ENCODE measurements at regions not wholly inside any gene's neighbourhood (a gene's known extent, or its start where the extent isn't known, plus 50 kb on each side); places are given as distances from the start of the nearest gene placed in this dataset.

DNA sequence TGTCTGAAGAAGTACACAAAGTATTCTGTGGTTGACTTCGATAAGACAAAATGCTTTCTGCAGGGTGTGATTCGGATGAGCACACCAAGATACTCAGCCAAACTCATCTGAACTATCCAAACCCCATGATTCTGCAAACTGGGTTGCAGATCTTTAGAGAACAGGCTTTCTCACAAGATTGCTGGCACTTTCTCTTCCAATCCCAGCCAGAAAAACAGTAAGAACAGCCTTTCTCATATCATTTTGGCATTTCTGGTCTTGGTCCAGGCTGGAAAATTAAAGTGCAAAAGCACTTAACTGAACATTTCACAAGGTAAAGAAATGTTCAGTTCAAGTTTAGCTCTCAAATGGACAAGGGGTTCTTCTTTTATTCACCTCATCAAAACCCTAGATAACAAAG is 269.1 kb downstream of the NR2F1-AS1 start:
- Histone ChIP-seq H3K9ac (ENCODE audit: low read length) (no peak overlapping the region), H2AK5ac (ENCODE audit: low read length) (no peak overlapping the region), H3K27me3 (ENCODE audit: insufficient read depth, low read length) (no peaks in the 10 kb centered on the region), H2AFZ (ENCODE audit: insufficient read depth, low read length, poor library complexity) (no peak overlapping the region), H3K14ac (ENCODE audit: low read length) (no peak overlapping the region), H4K12ac (ENCODE audit: low read depth, low read length) (no peak overlapping the region), H2BK5ac (ENCODE audit: low read depth, low read length, poor library complexity) (no peak overlapping the region), H3K9me3 (ENCODE audit: insufficient read depth, low read depth, low read length) (no peaks in the 10 kb centered on the region), H3K36me3 (ENCODE audit: control insufficient read depth in 1 of 2, insufficient read depth in 2 of 2, low read length in 2 of 2) (no peaks in the 10 kb centered on the region), H4K91ac (ENCODE audit: low read depth, low read length) (no peak overlapping the region), H3K23ac (ENCODE audit: low read length) (no peak overlapping the region), H2BK12ac (ENCODE audit: low read length) (no peak overlapping the region), H2BK120ac (ENCODE audit: insufficient read depth, low read length, poor library complexity) (no peak overlapping the region), H3K27ac (ENCODE audit: low read depth, low read length) (no peak overlapping the region), H3K4ac (ENCODE audit: low read depth, low read length) (no peak overlapping the region), H3K4me2 (ENCODE audit: low read length) (no peak overlapping the region), H3K79me1 (ENCODE audit: low read length) (no peaks in the 10 kb centered on the region), H3K18ac (ENCODE audit: low read length) (no peak overlapping the region), H3K4me3 (ENCODE audit: low read depth, low read length) (no peak overlapping the region), H4K8ac (ENCODE audit: low read depth, low read length) (no peak overlapping the region), H3K79me2 (ENCODE audit: control insufficient read depth, insufficient read depth, low read length, poor library complexity) (no peaks in the 10 kb centered on the region), H3K4me1 (ENCODE audit: control insufficient read depth in 1 of 2, insufficient read depth in 2 of 2, low read length in 2 of 2) (no peaks in the 10 kb centered on the region)
- no CpG with 5 or more reads among the region's 2 CpGs for WGBS (ENCODE audit: extremely low coverage, insufficient coverage, insufficient read length)
- DNase-seq, result no peak

DNA sequence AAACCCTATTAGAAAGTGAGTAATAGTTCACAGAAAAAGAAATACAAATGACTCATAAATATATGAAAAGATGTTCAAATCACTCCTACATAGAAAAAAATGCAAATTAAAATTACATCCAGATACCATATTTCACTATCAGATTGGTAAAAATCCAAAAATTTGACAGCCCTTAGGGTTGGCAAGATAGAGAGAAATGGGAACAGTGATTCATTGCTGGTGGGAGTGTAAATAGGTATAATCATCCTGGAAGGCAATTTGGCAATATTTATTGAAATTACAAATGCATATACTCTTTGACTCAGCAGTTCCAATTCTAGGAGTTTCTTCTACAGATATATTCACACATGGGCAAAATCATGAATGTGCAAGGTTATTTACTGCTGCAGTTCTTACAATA is 273.5 kb downstream of the NR2F1-AS1 start:
- no peak overlapping the region for H3K9ac ChIP-seq (ENCODE audit: low read length)
- no peak overlapping the region for H2AFZ ChIP-seq (ENCODE audit: insufficient read depth, low read length, poor library complexity)
- H3K4me1 ChIP-seq (ENCODE audit: control insufficient read depth in 1 of 2, insufficient read depth in 2 of 2, low read length in 2 of 2), result peaks cover 0 to 3% of the 10 kb centered on the region in 2 experiments
- no peak overlapping the region for H2BK12ac ChIP-seq (ENCODE audit: low read length)
- no peaks in the 10 kb centered on the region for H3K79me2 ChIP-seq (ENCODE audit: control insufficient read depth, insufficient read depth, low read length, poor library complexity)
- H3K9me3 ChIP-seq (ENCODE audit: insufficient read depth, low read depth, low read length), result no peaks in the 10 kb centered on the region
- H3K27ac ChIP-seq (ENCODE audit: low read depth, low read length), result no peak overlapping the region
- no peak overlapping the region for H3K14ac ChIP-seq (ENCODE audit: low read length)
- no peak for DNase-seq
- H3K4me2 ChIP-seq (ENCODE audit: low read length), result no peak overlapping the region
- H3K4me3 ChIP-seq (ENCODE audit: low read depth, low read length), result no peak overlapping the region
- no peak overlapping the region for H2BK5ac ChIP-seq (ENCODE audit: low read depth, low read length, poor library complexity)
- no peak overlapping the region for H3K4ac ChIP-seq (ENCODE audit: low read depth, low read length)
- H4K12ac ChIP-seq (ENCODE audit: low read depth, low read length), result no peak overlapping the region
- H2BK120ac ChIP-seq (ENCODE audit: insufficient read depth, low read length, poor library complexity), result no peak overlapping the region
- H4K8ac ChIP-seq (ENCODE audit: low read depth, low read length), result no peak overlapping the region
- no peaks in the 10 kb centered on the region for H3K79me1 ChIP-seq (ENCODE audit: low read length)
- H3K36me3 ChIP-seq (ENCODE audit: control insufficient read depth in 1 of 2, insufficient read depth in 2 of 2, low read length in 2 of 2), result no peaks in the 10 kb centered on the region
- H2AK5ac ChIP-seq (ENCODE audit: low read length), result no peak overlapping the region
- no peak overlapping the region for H3K23ac ChIP-seq (ENCODE audit: low read length)
- no peak overlapping the region for H3K18ac ChIP-seq (ENCODE audit: low read length)
- no peak overlapping the region for H4K91ac ChIP-seq (ENCODE audit: low read depth, low read length)
- H3K27me3 ChIP-seq (ENCODE audit: insufficient read depth, low read length), result no peaks in the 10 kb centered on the region

DNA sequence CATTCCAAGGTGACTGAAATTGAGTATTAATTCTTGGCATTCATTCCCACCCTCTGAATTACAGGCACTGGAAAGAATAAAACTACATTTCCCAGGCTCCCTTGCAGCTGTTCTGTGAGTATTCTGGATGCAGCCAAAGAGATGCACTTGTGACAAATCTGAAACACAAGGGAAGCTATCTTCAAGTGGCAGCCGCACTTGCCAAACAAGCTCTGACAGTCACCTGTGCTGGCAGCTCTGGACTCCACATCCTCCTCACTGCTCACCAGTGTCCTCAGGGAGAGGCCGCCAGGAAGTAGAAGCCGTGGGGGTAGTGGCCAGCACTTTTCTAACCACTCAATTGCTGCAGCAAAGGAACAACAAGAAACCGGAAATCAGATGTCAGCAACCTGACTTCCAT is 275.0 kb downstream of the NR2F1-AS1 start:
- Histone ChIP-seq H4K8ac (ENCODE audit: low read depth, low read length) (no peak overlapping the region), H3K79me2 (ENCODE audit: control insufficient read depth, insufficient read depth, low read length, poor library complexity) (no peaks in the 10 kb centered on the region), H2AFZ (ENCODE audit: insufficient read depth, low read length, poor library complexity) (no peak overlapping the region), H3K4me1 (ENCODE audit: control insufficient read depth in 1 of 2, insufficient read depth in 2 of 2, low read length in 2 of 2) (peaks cover 0 to 3% of the 10 kb centered on the region in 2 experiments), H3K4ac (ENCODE audit: low read depth, low read length) (no peak overlapping the region), H3K23ac (ENCODE audit: low read length) (no peak overlapping the region), H3K18ac (ENCODE audit: low read length) (no peak overlapping the region), H4K91ac (ENCODE audit: low read depth, low read length) (no peak overlapping the region), H3K36me3 (ENCODE audit: control insufficient read depth in 1 of 2, insufficient read depth in 2 of 2, low read length in 2 of 2) (no peaks in the 10 kb centered on the region), H3K9ac (ENCODE audit: low read length) (no peak overlapping the region), H3K27me3 (ENCODE audit: insufficient read depth, low read length) (no peaks in the 10 kb centered on the region), H3K14ac (ENCODE audit: low read length) (no peak overlapping the region), H2BK5ac (ENCODE audit: low read depth, low read length, poor library complexity) (no peak overlapping the region), H3K9me3 (ENCODE audit: insufficient read depth, low read depth, low read length) (no peaks in the 10 kb centered on the region), H3K4me2 (ENCODE audit: low read length) (no peak overlapping the region), H3K4me3 (ENCODE audit: low read depth, low read length) (no peak overlapping the region), H2BK120ac (ENCODE audit: insufficient read depth, low read length, poor library complexity) (no peak overlapping the region), H3K79me1 (ENCODE audit: low read length) (no peaks in the 10 kb centered on the region), H2AK5ac (ENCODE audit: low read length) (no peak overlapping the region), H3K27ac (ENCODE audit: low read depth, low read length) (no peak overlapping the region), H4K12ac (ENCODE audit: low read depth, low read length) (no peak overlapping the region), H2BK12ac (ENCODE audit: low read length) (no peak overlapping the region)
- WGBS (ENCODE audit: extremely low coverage, insufficient coverage, insufficient read length), result no CpG with 5 or more reads among the region's 4 CpGs
- no peak for DNase-seq

- no peak overlapping the region for H3K18ac ChIP-seq (ENCODE audit: low read length)
- no peaks in the 10 kb centered on the region for H3K27me3 ChIP-seq (ENCODE audit: insufficient read depth, low read length)
- no peak overlapping the region for H2BK5ac ChIP-seq (ENCODE audit: low read depth, low read length, poor library complexity)
- no peak overlapping the region for H3K14ac ChIP-seq (ENCODE audit: low read length)
- WGBS (ENCODE audit: extremely low coverage, insufficient coverage, insufficient read length), result no CpG with 5 or more reads among the region's 3 CpGs
- no peak overlapping the region for H3K27ac ChIP-seq (ENCODE audit: low read depth, low read length)
- H2BK120ac ChIP-seq (ENCODE audit: insufficient read depth, low read length, poor library complexity), result no peak overlapping the region
- H3K23ac ChIP-seq (ENCODE audit: low read length), result no peak overlapping the region
- no peak overlapping the region for H4K8ac ChIP-seq (ENCODE audit: low read depth, low read length)
- peaks cover 0 to 3% of the 10 kb centered on the region in 2 experiments for H3K4me1 ChIP-seq (ENCODE audit: control insufficient read depth in 1 of 2, insufficient read depth in 2 of 2, low read length in 2 of 2)
- H3K4ac ChIP-seq (ENCODE audit: low read depth, low read length), result no peak overlapping the region
- no peak overlapping the region for H4K12ac ChIP-seq (ENCODE audit: low read depth, low read length)
- no peaks in the 10 kb centered on the region for H3K79me1 ChIP-seq (ENCODE audit: low read length)
- H3K79me2 ChIP-seq (ENCODE audit: control insufficient read depth, insufficient read depth, low read length, poor library complexity), result no peaks in the 10 kb centered on the region
- H3K9ac ChIP-seq (ENCODE audit: low read length), result no peak overlapping the region
- no peak overlapping the region for H2BK12ac ChIP-seq (ENCODE audit: low read length)
- no peak overlapping the region for H4K91ac ChIP-seq (ENCODE audit: low read depth, low read length)
- H3K9me3 ChIP-seq (ENCODE audit: insufficient read depth, low read depth, low read length), result no peaks in the 10 kb centered on the region
- no peak overlapping the region for H3K4me2 ChIP-seq (ENCODE audit: low read length)
- no peak overlapping the region for H3K4me3 ChIP-seq (ENCODE audit: low read depth, low read length)
- no peaks in the 10 kb centered on the region for H3K36me3 ChIP-seq (ENCODE audit: control insufficient read depth in 1 of 2, insufficient read depth in 2 of 2, low read length in 2 of 2)
- no peak overlapping the region for H2AK5ac ChIP-seq (ENCODE audit: low read length)
- no peak overlapping the region for H2AFZ ChIP-seq (ENCODE audit: insufficient read depth, low read length, poor library complexity)
- no peak for DNase-seq
These were observed 276.4 kb downstream of the NR2F1-AS1 start for GRCh38 chr5:93304456-93305250.
